Testis (tissue), 2 donors: ENCODE measurements at regions not wholly inside any gene's neighbourhood (a gene's known extent, or its start where the extent isn't known, plus 50 kb on each side); places are given as distances from the start of the nearest gene placed in this dataset.

ENCODE experiments used
- CTCF ChIP-seq, 3 experiments: fragments of 450-650 bp in 2 of 3; fragments of 200-600 bp in 1 of 3; sonication (generic) in 1 of 3; IDR thresholded peaks; one replicate each; pipeline ENCODE4 v1.5.1; 2016 to 2019; ENCODE audit warnings: antibody characterized with exemption in 3 of 3, mild to moderate bottlenecking in 2 of 3, moderate library complexity in 1 of 3
- POLR2A ChIP-seq: fragments of 450-650 bp; IDR thresholded peaks from one replicate; pipeline ENCODE4 v1.6.1; 2017; ENCODE audit warnings: antibody characterized with exemption, mild to moderate bottlenecking, moderate library complexity

- TF ChIP-seq CTCF (IDR thresholded peaks at IDR 0.05) (no peak), POLR2A (no peak)
These were observed 660.5 kb downstream of the TOX3 start for GRCh38 chr16:51886456-51886855.
